ENCODE measurements at regions not wholly inside any gene's neighbourhood (a gene's known extent, or its start where the extent isn't known, plus 50 kb on each side); places are given as distances from the start of the nearest gene placed in this dataset.

DNA sequence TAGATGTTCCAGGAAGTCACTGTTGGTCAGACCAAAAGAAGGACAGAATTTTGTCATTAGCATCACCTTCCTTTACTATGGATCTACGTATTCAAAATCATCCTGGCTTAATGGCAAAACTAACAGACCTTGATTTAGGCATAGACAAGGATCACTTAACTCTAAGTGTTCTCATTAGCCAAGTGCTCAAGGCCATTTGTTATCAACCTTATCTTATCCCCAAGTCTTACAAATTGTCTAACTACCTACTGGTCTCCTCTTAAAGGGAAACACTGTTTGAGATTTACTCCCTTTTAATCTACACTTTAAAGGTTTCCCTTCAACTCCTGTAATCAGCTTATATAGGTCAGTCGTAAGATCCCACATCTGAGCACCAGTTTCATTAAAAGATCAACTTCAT is 1197.5 kb upstream of the C9orf72 start:
- no peaks in the 10 kb centered on the region for H3K36me3 ChIP-seq (replicated peaks; ENCODE audit: control insufficient read depth, insufficient read depth, low read length)
- no peak for DNase-seq
- no peaks in the 10 kb centered on the region for H3K27me3 ChIP-seq (ENCODE audit: control insufficient read depth, insufficient read depth, low read length)
- no peak overlapping the region for H3K4me3 ChIP-seq (ENCODE audit: insufficient read depth, low read depth, low read length)

DNA sequence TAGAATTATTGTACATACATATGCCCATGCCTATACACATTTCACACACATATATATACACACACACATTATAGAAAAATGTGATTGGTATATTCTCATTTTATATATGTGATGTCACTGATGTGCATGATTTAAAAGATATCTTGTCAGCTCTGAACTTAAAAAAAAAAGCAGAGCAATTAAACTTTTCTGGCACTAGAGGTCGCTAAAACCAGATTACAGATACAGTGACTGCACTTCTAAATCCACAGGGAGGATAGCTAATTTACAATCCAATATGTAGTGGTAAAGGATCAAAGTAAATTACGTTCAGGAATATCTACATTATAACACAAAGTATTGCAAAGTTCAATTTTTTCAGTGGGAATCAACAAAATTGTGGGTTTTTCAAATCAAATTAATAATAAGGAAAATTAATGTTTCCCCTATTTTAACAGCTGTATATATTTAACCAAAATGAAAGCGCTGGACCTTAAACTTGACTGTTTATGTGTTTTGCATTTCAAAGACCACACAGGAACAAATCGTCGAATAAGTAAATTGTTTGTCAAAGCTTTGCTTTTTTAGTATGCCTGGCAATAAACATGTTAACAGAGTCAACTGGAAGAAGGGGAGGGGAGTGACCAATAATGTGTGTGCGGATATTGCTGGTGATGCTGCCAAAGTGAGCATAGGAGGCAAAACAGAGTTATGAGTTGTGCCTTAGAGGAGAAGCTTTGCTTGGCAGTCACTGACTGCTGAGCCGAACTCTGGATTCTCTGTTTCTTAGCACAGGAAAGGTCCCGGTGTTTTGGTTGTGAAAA is 1201.4 kb upstream of the C9orf72 start:
- peak; percentile 20 for DNase-seq
- no peaks in the 10 kb centered on the region for H3K27me3 ChIP-seq (ENCODE audit: control insufficient read depth, insufficient read depth, low read length)

DNA sequence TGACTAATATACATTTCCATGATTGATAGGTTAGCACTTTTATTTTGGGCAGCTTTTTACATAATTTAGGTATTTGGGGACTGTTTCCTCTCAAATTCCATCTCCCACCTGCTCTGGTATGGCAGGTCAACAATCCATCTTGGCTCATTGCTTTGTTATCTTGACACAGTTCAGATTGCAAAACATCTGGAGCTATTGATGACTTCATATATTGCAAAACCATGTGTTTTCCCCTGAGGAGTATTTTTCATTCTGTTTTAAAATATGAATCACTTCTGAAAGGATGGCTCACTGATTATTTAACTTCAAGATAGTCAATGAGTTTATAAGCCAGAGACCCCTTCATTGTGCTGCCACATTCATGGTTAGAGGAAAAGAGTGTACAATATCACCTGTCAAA is 1206.0 kb upstream of the C9orf72 start:
- H3K4me3 ChIP-seq (ENCODE audit: insufficient read depth, low read depth, low read length) = no peak overlapping the region
- H3K27me3 ChIP-seq (ENCODE audit: control insufficient read depth, insufficient read depth, low read length) = no peaks in the 10 kb centered on the region
- H3K36me3 ChIP-seq (replicated peaks; ENCODE audit: control insufficient read depth, insufficient read depth, low read length) = no peaks in the 10 kb centered on the region
- DNase-seq = no peak

More for the DNA sequence above, 1201.4 kb upstream of the C9orf72 start:
- Histone ChIP-seq H3K4me3 (ENCODE audit: insufficient read depth, low read depth, low read length) (no peak overlapping the region), H3K36me3 (replicated peaks; ENCODE audit: control insufficient read depth, insufficient read depth, low read length) (no peaks in the 10 kb centered on the region)

DNA sequence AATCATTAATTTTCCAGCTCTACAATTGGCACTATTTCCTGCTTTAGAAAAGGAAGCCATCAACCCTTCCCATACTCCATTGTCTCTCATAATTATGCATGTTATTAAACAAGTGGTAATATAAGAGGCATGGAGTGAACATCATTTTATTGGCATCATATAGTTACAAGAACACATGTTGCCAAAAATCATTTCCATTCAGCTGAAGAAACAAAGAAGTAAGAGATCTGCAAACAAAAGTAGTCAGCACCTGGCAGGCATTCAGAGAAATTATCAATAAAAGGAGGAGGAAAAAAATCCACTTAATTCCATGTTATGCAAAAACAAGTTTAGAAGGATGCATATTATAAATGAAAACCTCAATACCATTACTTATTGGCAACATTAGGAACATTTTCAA is 1208.2 kb upstream of the C9orf72 start:
- Histone ChIP-seq H3K4me3 (ENCODE audit: insufficient read depth, low read depth, low read length) (no peak overlapping the region), H3K27me3 (ENCODE audit: control insufficient read depth, insufficient read depth, low read length) (no peaks in the 10 kb centered on the region), H3K36me3 (replicated peaks; ENCODE audit: control insufficient read depth, insufficient read depth, low read length) (no peaks in the 10 kb centered on the region)
- DNase-seq = no peak

DNA sequence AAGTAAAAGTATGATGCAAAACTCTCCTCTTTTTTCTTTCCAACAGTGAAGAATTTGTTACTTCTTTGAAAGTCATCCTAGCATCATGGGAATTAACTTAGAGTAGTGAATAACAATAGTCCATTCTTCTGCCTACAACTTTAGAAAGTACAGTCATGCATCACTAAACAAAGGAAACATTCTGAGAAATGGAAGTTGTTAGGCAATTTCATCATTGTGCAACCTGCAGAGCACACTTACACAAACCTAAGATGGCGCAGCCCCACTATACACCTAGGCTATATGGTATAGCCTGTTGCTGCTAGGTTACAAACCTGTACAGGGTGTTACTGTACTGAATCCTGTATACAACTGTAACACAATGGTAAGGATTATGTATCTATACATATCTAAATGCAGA is 1209.3 kb upstream of the C9orf72 start:
- Histone ChIP-seq H3K4me3 (ENCODE audit: insufficient read depth, low read depth, low read length) (no peak overlapping the region), H3K36me3 (replicated peaks; ENCODE audit: control insufficient read depth, insufficient read depth, low read length) (no peaks in the 10 kb centered on the region), H3K27me3 (ENCODE audit: control insufficient read depth, insufficient read depth, low read length) (no peaks in the 10 kb centered on the region)
- no peak for DNase-seq

DNA sequence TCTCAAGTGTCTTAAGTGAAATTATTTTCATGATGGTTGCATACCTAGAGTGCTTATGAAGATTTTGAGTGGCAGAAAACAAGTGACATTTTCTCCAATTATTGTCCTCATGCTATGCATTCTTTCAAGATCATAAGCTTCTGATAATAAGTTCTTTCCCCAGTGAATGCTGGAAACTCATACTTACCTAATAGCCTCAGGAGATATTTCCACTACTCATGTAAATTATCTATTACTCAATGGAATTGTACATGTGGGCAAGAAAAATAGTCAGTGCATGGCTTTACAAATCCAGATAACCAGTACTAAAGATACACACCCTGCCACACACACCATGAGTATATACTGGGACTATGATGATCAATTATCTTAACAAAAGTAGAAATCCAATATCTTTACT is 1219.4 kb upstream of the C9orf72 start:
- H3K36me3 ChIP-seq (replicated peaks; ENCODE audit: control insufficient read depth, insufficient read depth, low read length) = no peaks in the 10 kb centered on the region
- H3K4me3 ChIP-seq (ENCODE audit: insufficient read depth, low read depth, low read length) = no peak overlapping the region
- H3K27me3 ChIP-seq (ENCODE audit: control insufficient read depth, insufficient read depth, low read length) = no peaks in the 10 kb centered on the region
- DNase-seq = no peak

DNA sequence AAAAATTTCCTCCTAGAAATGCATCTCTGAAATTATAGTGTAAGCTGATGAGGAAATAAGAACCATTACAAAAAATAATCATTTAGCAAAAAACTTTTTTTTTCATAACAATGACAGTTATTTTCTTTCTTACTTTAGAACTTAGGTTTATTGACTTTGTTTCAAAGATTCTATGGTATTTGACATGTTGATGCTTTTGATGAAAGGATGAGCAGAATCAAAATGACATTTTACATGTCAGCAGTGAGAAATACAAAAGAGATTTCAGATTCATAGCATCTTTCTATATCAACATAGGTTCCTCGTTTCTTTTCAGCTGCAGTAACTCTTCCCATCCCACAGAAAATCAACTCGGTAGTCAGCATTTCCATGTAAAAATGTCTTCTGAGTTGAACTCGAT is 1226.6 kb upstream of the C9orf72 start:
- Histone ChIP-seq H3K4me3 (ENCODE audit: insufficient read depth, low read depth, low read length) (no peak overlapping the region), H3K36me3 (replicated peaks; ENCODE audit: control insufficient read depth, insufficient read depth, low read length) (no peaks in the 10 kb centered on the region), H3K27me3 (ENCODE audit: control insufficient read depth, insufficient read depth, low read length) (no peaks in the 10 kb centered on the region)
- DNase-seq = no peak

DNA sequence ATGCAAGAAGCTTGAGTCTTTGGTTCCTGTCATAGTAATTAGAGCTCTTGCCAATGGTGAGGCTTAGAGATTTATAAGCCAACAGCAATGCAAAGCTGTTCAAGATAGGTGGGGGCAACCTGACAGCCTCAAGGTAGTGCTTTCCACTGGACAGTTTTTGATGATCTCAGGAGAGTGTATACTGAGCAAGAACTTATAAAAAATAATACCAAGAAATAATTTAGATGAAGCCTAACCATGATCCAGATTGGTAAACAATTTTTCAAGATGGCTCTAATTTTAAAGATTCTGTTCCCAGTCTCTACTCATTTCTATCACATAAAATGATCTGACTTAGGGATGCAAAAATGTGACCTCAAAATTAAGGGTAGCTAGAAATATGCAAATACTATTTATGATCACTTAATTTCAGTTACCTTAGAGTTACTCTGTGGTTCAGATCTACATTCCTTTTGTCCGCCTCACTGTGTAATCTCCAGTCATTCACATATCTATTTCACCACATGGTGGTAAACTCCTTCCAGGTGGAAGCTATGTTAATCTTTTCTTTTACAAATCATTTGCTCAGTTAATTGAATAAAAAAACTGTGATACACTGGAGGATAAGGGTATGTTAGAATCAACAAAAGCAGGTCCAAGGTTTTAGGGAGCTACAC is 1228.0 kb upstream of the C9orf72 start:
- H3K36me3 ChIP-seq (replicated peaks; ENCODE audit: control insufficient read depth, insufficient read depth, low read length) = no peaks in the 10 kb centered on the region
- no peak overlapping the region for H3K4me3 ChIP-seq (ENCODE audit: insufficient read depth, low read depth, low read length)
- no peak for DNase-seq
- H3K27me3 ChIP-seq (ENCODE audit: control insufficient read depth, insufficient read depth, low read length) = no peaks in the 10 kb centered on the region

DNA sequence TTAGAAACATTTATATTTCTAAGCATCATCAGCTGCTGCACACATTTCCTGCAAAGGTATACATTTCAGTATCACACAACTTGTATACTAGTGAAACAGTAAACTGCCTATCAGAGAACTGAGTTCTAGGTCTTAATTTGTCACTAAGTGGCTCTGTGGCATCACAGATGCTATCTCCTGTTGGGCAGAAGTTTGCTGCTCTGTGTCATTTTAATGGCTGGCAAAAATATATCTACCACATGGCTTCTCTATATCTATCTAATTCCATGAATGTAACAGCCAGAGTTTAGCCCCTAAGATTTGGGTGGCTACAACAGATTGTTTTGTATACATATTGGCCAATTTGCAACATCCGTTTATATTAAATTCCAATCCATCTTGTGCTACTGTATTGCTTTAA is 1231.9 kb upstream of the C9orf72 start:
- Histone ChIP-seq H3K36me3 (replicated peaks; ENCODE audit: control insufficient read depth, insufficient read depth, low read length) (no peaks in the 10 kb centered on the region), H3K27me3 (ENCODE audit: control insufficient read depth, insufficient read depth, low read length) (no peaks in the 10 kb centered on the region), H3K4me3 (ENCODE audit: insufficient read depth, low read depth, low read length) (no peak overlapping the region)
- DNase-seq = no peak

DNA sequence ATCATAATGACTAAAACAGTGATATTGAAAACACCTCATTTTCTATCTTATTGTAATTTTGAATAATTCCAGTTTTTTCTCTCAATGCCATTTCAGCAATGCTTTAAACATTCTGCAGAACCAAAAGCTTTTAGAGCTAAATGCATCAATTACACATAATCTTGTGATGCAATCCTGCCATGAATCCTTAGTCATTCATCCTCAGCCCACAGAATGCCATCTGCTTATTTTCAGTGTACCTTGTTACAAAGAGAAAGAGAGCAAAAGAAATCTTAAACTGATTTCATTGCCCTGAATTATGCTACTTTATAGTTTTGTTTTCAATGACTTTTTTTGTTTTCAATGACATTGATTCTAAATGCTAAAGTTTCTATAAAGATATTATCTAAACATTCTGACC is 1234.8 kb upstream of the C9orf72 start:
- no peaks in the 10 kb centered on the region for H3K27me3 ChIP-seq (ENCODE audit: control insufficient read depth, insufficient read depth, low read length)
- no peaks in the 10 kb centered on the region for H3K36me3 ChIP-seq (replicated peaks; ENCODE audit: control insufficient read depth, insufficient read depth, low read length)
- H3K4me3 ChIP-seq (ENCODE audit: insufficient read depth, low read depth, low read length) = no peak overlapping the region
- DNase-seq = no peak

DNA sequence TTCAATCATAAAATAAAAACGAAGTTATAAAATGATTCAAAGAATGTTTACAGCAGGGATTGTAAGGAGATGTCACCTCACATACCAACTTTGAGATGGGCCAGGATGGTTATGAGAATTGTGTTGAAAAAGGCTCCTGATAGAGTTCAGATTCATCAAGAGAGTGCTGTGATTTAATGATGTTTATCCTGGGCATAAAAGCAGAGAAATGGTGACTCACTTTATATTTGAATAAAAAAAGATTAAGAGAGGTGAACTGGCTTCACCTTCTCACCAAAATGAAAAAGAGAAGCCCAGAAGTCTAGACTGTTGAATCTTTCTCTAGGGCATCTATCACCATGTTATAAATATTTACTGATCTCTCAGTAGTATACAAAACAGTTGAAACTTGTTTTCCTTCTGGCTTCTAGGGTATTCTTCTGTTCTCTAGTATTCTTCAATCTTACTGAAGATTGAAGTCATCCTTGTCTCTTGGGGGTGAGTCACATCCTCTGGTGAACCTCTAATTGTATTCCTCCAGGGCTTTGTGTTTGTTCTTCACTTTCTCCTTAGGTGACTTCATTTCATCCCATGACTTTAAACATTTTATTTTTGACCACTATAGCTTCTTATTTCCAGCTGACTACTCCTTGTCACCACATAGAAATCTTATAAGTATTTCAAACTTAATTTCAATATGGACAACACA is 1237.3 kb upstream of the C9orf72 start:
- Histone ChIP-seq H3K4me3 (ENCODE audit: insufficient read depth, low read depth, low read length) (no peak overlapping the region), H3K36me3 (replicated peaks; ENCODE audit: control insufficient read depth, insufficient read depth, low read length) (no peaks in the 10 kb centered on the region), H3K27me3 (ENCODE audit: control insufficient read depth, insufficient read depth, low read length) (no peaks in the 10 kb centered on the region)
- DNase-seq = no peak

DNA sequence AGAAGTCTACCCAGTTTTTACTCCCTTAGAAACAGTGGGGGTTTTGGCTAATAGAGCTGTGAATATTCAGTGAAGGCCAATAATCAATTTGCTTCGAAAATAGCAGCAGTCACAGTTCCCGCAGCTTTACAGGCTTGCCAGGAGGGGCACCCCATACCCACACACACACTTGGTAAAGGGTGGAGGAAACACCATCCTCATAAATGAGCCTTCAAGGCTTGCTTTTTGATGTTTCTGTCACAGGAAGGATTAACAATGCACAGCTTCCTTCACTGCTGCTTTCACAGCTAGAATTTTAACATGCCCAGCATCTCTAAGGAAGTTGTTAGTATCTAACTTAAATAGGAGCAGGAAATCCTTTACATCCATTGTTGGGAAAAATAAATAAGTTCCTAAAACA is 1247.5 kb upstream of the C9orf72 start:
- Histone ChIP-seq H3K27me3 (ENCODE audit: control insufficient read depth, insufficient read depth, low read length) (no peaks in the 10 kb centered on the region), H3K4me3 (ENCODE audit: insufficient read depth, low read depth, low read length) (no peak overlapping the region), H3K36me3 (replicated peaks; ENCODE audit: control insufficient read depth, insufficient read depth, low read length) (no peaks in the 10 kb centered on the region)
- peak; percentile 8 for DNase-seq

DNA sequence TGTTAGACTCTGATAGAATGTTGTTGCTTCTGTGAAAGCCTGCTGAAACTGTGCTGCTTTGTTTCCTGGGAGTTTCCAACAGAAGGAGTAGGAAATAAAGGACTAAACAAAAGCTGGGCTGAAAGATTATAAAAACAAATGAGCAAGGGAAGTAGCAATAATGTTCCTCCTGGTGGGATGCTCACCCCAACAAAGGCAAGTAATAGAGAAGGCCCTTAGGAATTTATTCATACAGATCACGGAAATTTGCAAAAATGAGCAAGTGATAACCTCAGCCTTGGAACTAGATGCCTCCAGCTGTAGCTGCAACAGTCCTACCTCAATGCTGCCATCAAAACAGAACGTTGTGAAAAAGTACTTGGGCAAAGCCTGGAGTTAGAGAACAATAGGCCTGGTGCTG is 1248.0 kb upstream of the C9orf72 start:
- no peaks in the 10 kb centered on the region for H3K36me3 ChIP-seq (replicated peaks; ENCODE audit: control insufficient read depth, insufficient read depth, low read length)
- H3K4me3 ChIP-seq (ENCODE audit: insufficient read depth, low read depth, low read length) = no peak overlapping the region
- H3K27me3 ChIP-seq (ENCODE audit: control insufficient read depth, insufficient read depth, low read length) = no peaks in the 10 kb centered on the region
- no peak for DNase-seq

DNA sequence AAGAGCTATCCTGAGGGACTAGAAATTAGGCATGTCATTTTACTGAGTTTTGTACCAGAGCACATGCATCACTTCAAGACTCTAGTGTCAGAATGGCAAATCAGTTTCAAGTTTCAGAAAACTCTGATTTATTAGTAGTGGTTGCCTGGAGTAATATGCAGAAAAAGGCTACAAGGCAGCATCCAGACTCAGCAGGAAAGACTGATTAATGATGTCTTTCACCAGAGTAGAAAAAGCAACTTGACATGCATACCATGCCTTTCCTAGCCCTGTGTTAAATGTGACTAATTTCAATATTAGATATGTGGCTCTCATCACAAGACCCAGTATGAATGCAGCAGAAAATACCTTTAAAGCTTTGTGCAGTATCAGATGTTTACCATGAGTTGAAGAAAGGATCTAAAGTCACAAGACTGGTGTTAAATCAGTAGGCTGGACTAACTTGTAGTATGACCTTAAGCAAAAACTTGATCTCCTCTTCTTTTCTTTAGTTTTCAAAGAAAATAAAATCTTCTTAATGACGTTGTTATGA is 1251.2 kb upstream of the C9orf72 start:
- Histone ChIP-seq H3K36me3 (replicated peaks; ENCODE audit: control insufficient read depth, insufficient read depth, low read length) (no peaks in the 10 kb centered on the region), H3K4me3 (ENCODE audit: insufficient read depth, low read depth, low read length) (no peak overlapping the region), H3K27me3 (ENCODE audit: control insufficient read depth, insufficient read depth, low read length) (no peaks in the 10 kb centered on the region)
- DNase-seq = no peak
